Neural progenitor cell (in vitro differentiated cells): ENCODE measurements at regions not wholly inside any gene's neighbourhood (a gene's known extent, or its start where the extent isn't known, plus 50 kb on each side); places are given as distances from the start of the nearest gene placed in this dataset.

Experiments used
- EZH2 ChIP-seq: fragments of 200-600 bp; sonication (generic); IDR thresholded peaks from 2 replicates; pipeline ENCODE4 v1.6.1; 2017; ENCODE audit warnings: antibody characterized with exemption, mild to moderate bottlenecking, moderate library complexity
- TF ChIP-seq, protein P1 (sequence below): fragments of 200-600 bp; sonication (generic); IDR thresholded peaks from 2 replicates; pipeline ENCODE4 v1.5.1; 2017; ENCODE audit warnings: antibody characterized with exemption, mild to moderate bottlenecking

DNA sequence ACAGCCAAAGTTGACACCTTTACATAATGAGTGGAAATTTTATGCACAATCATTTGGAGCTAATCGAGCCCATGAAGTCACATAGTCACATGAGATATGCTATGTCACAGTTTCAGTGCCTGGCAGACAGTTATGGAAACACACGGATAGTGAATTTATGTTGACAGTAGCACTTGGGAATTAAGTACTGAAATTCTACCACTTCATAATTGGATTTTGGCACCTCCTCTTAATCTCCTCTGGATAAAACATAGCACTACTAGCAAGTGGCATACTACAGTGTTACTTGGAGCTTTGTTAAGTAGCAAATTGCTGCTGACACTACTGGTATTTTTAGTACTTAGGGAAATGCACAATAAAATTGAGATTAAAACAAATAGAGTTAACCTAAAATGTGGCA lies 1679.4 kb downstream of the OTOL1 start:
- TF ChIP-seq, protein P1, sequence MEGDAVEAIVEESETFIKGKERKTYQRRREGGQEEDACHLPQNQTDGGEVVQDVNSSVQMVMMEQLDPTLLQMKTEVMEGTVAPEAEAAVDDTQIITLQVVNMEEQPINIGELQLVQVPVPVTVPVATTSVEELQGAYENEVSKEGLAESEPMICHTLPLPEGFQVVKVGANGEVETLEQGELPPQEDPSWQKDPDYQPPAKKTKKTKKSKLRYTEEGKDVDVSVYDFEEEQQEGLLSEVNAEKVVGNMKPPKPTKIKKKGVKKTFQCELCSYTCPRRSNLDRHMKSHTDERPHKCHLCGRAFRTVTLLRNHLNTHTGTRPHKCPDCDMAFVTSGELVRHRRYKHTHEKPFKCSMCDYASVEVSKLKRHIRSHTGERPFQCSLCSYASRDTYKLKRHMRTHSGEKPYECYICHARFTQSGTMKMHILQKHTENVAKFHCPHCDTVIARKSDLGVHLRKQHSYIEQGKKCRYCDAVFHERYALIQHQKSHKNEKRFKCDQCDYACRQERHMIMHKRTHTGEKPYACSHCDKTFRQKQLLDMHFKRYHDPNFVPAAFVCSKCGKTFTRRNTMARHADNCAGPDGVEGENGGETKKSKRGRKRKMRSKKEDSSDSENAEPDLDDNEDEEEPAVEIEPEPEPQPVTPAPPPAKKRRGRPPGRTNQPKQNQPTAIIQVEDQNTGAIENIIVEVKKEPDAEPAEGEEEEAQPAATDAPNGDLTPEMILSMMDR: no peak
- TF ChIP-seq EZH2: no peak
